Subcutaneous abdominal adipose tissue (tissue), 5 donors: ENCODE measurements at regions not wholly inside any gene's neighbourhood (a gene's known extent, or its start where the extent isn't known, plus 50 kb on each side); places are given as distances from the start of the nearest gene placed in this dataset.

ENCODE experiments used
- H3K27ac ChIP-seq: one replicate; pipeline ENCODE4 v1.7.0; 2013; ENCODE audit warnings: low read depth, mild to moderate bottlenecking, inconsistent platforms, low read length, moderate library complexity
- H3K27me3 ChIP-seq, 5 donors: one replicate each; pipeline ENCODE4 v1.7.0; 2013; ENCODE audit warnings: low read length in 5 of 5, inconsistent platforms in 1 of 5; ENCODE audit not compliant: control insufficient read depth in 5 of 5, insufficient read depth in 4 of 5
- H3K36me3 ChIP-seq, 5 donors: one replicate each; pipeline ENCODE4 v1.7.0; 2013; ENCODE audit warnings: low read length in 5 of 5; ENCODE audit not compliant: control insufficient read depth in 5 of 5, insufficient read depth in 5 of 5
- H3K4me1 ChIP-seq, 5 donors: one replicate each; pipeline ENCODE4 v1.7.0; 2013; ENCODE audit warnings: low read length in 5 of 5, mild to moderate bottlenecking in 3 of 5, moderate library complexity in 1 of 5; ENCODE audit not compliant: control insufficient read depth in 5 of 5, insufficient read depth in 5 of 5
- H3K4me3 ChIP-seq, 5 donors: one replicate each; pipeline ENCODE4 v1.7.0; 2013; ENCODE audit warnings: low read length in 5 of 5, low read depth in 1 of 5
- H3K9ac ChIP-seq, 5 donors: one replicate each; pipeline ENCODE4 v1.7.0; 2013; ENCODE audit warnings: low read length in 5 of 5, mild to moderate bottlenecking in 4 of 5, moderate library complexity in 3 of 5
- H3K9me3 ChIP-seq, 5 donors: one replicate each; pipeline ENCODE4 v1.7.0; 2013; ENCODE audit warnings: low read length in 5 of 5; ENCODE audit not compliant: control insufficient read depth in 5 of 5
- donor health status: healthy.
- donor health status: healthy.
- donor health status: healthy.
- donor health status: healthy.
- donor health status: healthy.

GRCh38 chr1:73813716-73814115 is 384.3 kb downstream of the LRRIQ3 start:
- Histone ChIP-seq H3K27ac (no peak overlapping the region), H3K9me3 (peaks cover 0 to 3% (median 0%) of the 10 kb centered on the region in 5 donors), H3K36me3 (no peaks in the 10 kb centered on the region), H3K4me3 (no peak overlapping the region), H3K4me1 (no peaks in the 10 kb centered on the region), H3K9ac (no peak overlapping the region), H3K27me3 (no peaks in the 10 kb centered on the region)

GRCh38 chr1:73813236-73813635 is 384.7 kb downstream of the LRRIQ3 start:
- Histone ChIP-seq H3K9me3 (peaks cover 0 to 3% (median 0%) of the 10 kb centered on the region in 5 donors), H3K9ac (no peak overlapping the region), H3K27me3 (no peaks in the 10 kb centered on the region), H3K36me3 (no peaks in the 10 kb centered on the region), H3K4me3 (no peak overlapping the region), H3K4me1 (no peaks in the 10 kb centered on the region), H3K27ac (no peak overlapping the region)

- Histone ChIP-seq H3K4me3 (no peak overlapping the region), H3K36me3 (no peaks in the 10 kb centered on the region), H3K27me3 (no peaks in the 10 kb centered on the region), H3K9ac (no peak overlapping the region), H3K9me3 (no peaks in the 10 kb centered on the region), H3K4me1 (no peaks in the 10 kb centered on the region), H3K27ac (no peak overlapping the region)
These were observed 386.2 kb downstream of the LRRIQ3 start for GRCh38 chr1:73811798-73812197.

- Histone ChIP-seq H3K4me1 (peaks cover 0 to 5% (median 0%) of the 10 kb centered on the region in 5 donors), H3K27ac (no peak overlapping the region), H3K9me3 (no peaks in the 10 kb centered on the region), H3K9ac (no peak overlapping the region), H3K4me3 (no peak overlapping the region), H3K36me3 (no peaks in the 10 kb centered on the region), H3K27me3 (no peaks in the 10 kb centered on the region)
These were observed 393.0 kb downstream of the LRRIQ3 start for GRCh38 chr1:73804935-73805334.

- Histone ChIP-seq H3K4me3 (no peak overlapping the region), H3K27me3 (no peaks in the 10 kb centered on the region), H3K27ac (no peak overlapping the region), H3K36me3 (no peaks in the 10 kb centered on the region), H3K4me1 (peaks cover 0 to 5% (median 0%) of the 10 kb centered on the region in 5 donors), H3K9me3 (no peaks in the 10 kb centered on the region), H3K9ac (no peak overlapping the region)
These were observed 394.6 kb downstream of the LRRIQ3 start for GRCh38 chr1:73803380-73803779.

GRCh38 chr1:73801912-73802429 is 396.0 kb downstream of the LRRIQ3 start:
- Histone ChIP-seq H3K4me1 (peaks cover 0 to 5% (median 0%) of the 10 kb centered on the region in 5 donors), H3K9ac (no peak overlapping the region), H3K36me3 (no peaks in the 10 kb centered on the region), H3K4me3 (no peak overlapping the region), H3K27ac (no peak overlapping the region), H3K27me3 (no peaks in the 10 kb centered on the region), H3K9me3 (no peaks in the 10 kb centered on the region)

GRCh38 chr1:73800376-73800775 is 397.6 kb downstream of the LRRIQ3 start:
- Histone ChIP-seq H3K36me3 (no peaks in the 10 kb centered on the region), H3K27me3 (no peaks in the 10 kb centered on the region), H3K4me1 (peaks cover 0 to 5% (median 0%) of the 10 kb centered on the region in 5 donors), H3K27ac (no peak overlapping the region), H3K9me3 (no peaks in the 10 kb centered on the region), H3K4me3 (no peak overlapping the region), H3K9ac (no peak overlapping the region)

- Histone ChIP-seq H3K9me3 (no peaks in the 10 kb centered on the region), H3K27me3 (no peaks in the 10 kb centered on the region), H3K4me1 (peaks cover 0 to 3% (median 0%) of the 10 kb centered on the region in 5 donors), H3K4me3 (no peak overlapping the region), H3K9ac (no peak overlapping the region), H3K27ac (no peak overlapping the region), H3K36me3 (no peaks in the 10 kb centered on the region)
These were observed 408.0 kb downstream of the LRRIQ3 start for GRCh38 chr1:73789965-73790364.

- Histone ChIP-seq H3K9me3 (no peaks in the 10 kb centered on the region), H3K4me1 (no peaks in the 10 kb centered on the region), H3K36me3 (no peaks in the 10 kb centered on the region), H3K27me3 (no peaks in the 10 kb centered on the region), H3K9ac (no peak overlapping the region), H3K27ac (no peak overlapping the region), H3K4me3 (no peak overlapping the region)
These were observed 413.9 kb downstream of the LRRIQ3 start for GRCh38 chr1:73784026-73784425.

GRCh38 chr1:73783352-73783751 is 414.6 kb downstream of the LRRIQ3 start:
- Histone ChIP-seq H3K4me3 (no peak overlapping the region), H3K36me3 (no peaks in the 10 kb centered on the region), H3K9ac (no peak overlapping the region), H3K4me1 (no peaks in the 10 kb centered on the region), H3K27ac (no peak overlapping the region), H3K9me3 (no peaks in the 10 kb centered on the region), H3K27me3 (no peaks in the 10 kb centered on the region)

- Histone ChIP-seq H3K36me3 (no peaks in the 10 kb centered on the region), H3K9ac (no peak overlapping the region), H3K4me1 (no peaks in the 10 kb centered on the region), H3K9me3 (no peaks in the 10 kb centered on the region), H3K27me3 (no peaks in the 10 kb centered on the region), H3K27ac (no peak overlapping the region), H3K4me3 (no peak overlapping the region)
These were observed 415.1 kb downstream of the LRRIQ3 start for GRCh38 chr1:73782901-73783300.
